ENCODE measurements at regions not wholly inside any gene's neighbourhood (a gene's known extent, or its start where the extent isn't known, plus 50 kb on each side); places are given as distances from the start of the nearest gene placed in this dataset.

DNA sequence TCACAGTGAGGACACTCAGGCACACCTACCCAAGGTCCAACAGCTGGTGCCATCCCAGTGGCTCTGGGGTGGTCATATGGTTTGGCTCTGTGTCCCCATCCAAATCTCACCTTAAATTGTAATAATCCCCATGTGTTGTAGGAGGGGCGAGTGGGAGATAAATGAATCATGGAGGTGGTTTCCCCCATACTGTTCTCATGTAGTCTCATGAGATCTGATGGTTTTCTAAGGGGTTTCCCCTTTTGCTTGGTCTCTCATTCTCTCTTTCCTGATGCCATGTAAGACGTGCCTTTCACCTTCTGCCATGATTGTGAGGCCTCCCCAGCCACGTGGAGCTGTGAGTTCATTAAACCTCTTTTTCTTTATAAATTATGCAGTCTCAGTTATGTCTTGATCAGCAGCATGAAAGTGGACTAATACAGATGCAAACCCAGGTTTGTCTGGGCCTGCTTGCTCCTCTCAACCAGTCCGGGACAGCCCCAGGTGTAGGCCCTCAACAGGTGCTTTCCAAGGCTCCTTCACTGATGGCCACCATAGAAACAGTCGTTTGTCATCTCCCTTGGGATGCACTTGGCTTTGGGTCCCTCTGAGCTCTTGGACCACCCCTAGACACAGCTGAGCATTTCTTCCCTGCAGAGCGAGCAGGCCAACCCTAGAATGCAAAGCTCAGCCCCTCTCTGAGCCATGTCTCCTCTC lies 101.3 kb upstream of the CTBP2 start:
- TF ChIP-seq, protein P1, sequence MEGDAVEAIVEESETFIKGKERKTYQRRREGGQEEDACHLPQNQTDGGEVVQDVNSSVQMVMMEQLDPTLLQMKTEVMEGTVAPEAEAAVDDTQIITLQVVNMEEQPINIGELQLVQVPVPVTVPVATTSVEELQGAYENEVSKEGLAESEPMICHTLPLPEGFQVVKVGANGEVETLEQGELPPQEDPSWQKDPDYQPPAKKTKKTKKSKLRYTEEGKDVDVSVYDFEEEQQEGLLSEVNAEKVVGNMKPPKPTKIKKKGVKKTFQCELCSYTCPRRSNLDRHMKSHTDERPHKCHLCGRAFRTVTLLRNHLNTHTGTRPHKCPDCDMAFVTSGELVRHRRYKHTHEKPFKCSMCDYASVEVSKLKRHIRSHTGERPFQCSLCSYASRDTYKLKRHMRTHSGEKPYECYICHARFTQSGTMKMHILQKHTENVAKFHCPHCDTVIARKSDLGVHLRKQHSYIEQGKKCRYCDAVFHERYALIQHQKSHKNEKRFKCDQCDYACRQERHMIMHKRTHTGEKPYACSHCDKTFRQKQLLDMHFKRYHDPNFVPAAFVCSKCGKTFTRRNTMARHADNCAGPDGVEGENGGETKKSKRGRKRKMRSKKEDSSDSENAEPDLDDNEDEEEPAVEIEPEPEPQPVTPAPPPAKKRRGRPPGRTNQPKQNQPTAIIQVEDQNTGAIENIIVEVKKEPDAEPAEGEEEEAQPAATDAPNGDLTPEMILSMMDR (IDR thresholded peaks at IDR 0.05): no peak
- no peak for TF ChIP-seq POLR2A (IDR thresholded peaks at IDR 0.05)

All from right lobe of liver (tissue), 4 donors.